ENCODE measurements at regions not wholly inside any gene's neighbourhood (a gene's known extent, or its start where the extent isn't known, plus 50 kb on each side); places are given as distances from the start of the nearest gene placed in this dataset.

DNA sequence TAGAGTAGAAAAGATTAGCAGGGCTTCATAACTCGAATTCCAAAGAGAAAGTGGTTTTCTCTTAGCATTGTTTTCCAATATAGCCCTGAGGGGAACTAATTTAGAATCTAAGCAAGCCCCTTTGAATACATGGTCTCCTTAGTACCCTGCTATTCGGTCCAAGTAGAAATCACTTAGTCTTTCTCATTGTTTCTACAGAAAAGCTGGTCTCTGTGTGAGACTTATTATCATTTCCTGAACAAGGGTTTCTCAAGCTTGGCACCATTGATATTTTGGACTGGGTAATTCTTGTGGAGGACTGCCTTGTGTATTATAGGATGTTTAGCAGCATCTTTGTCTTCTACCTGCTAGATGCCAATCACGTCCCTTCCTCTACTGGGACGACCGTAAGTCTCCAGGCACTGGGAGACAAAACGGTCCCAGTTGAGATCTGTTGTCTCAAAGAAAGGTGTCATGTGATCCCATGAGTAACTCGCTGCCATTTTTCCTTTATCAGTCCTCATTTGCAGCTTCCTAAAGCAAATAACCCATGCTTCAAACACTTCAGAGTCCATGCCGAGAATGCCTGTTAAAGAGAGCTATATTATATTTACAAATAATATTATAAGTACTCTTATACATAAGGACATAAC is 230.7 kb upstream of the SLCO3A1 start:
- TF ChIP-seq POLR2A (IDR thresholded peaks at IDR 0.05; ENCODE audit: low read length): no peak
- no peak for TF ChIP-seq GATA1 (IDR thresholded peaks at IDR 0.05; ENCODE audit: low read depth, low read length)
